HepG2 (cell line): ENCODE measurements at regions not wholly inside any gene's neighbourhood (a gene's known extent, or its start where the extent isn't known, plus 50 kb on each side); places are given as distances from the start of the nearest gene placed in this dataset.

Source experiments
- ATAC-seq: fragments of 200-7000 bp; cut with Tn5 transposase; 3 replicates; pipeline ENCODE4 v1.9.1; 2020; ENCODE audit warnings: mild to moderate bottlenecking, moderate library complexity
- BruUV-seq: library from RNA; stranded (reverse); fragments of 400-500 nt; replicated peaks from 2 replicates; lab custom pipeline; 2021; lab: Mats Ljungman, UMichigan
- CTCF ChIA-PET: fragments of 300-600 bp; formaldehyde crosslinking; extraction: SDS; loops from one replicate; lab custom pipeline; 2021; ENCODE audit warnings: low total read pairs, inconsistent platforms, low intra/inter-chr PET ratio; lab: Yijun Ruan, JAX
- POLR2A ChIA-PET: fragments of 350-600 bp; sonication (Branson Sonifier 250); formaldehyde crosslinking; loops from one replicate; lab custom pipeline; 2020; ENCODE audit warnings: antibody characterized with exemption, inconsistent platforms; lab: Yijun Ruan, JAX
- DNase-seq: peaks from one replicate; pipeline ENCODE4 v3.0.0-alpha.2; 2015; ENCODE audit warnings: low spot score
- FAIRE-seq: peaks from 3 replicates; lab custom pipeline; 2011; peaks lifted over from hg19 to GRCh38; lab: Jason Lieb, UNC
- H2AFZ ChIP-seq: one replicate; pipeline ENCODE4 v1.6.1; 2011; ENCODE audit warnings: low read length, inconsistent platforms
- H3K27ac ChIP-seq: fragments of 300-600 bp; 3 replicates; pipeline ENCODE4 v1.8.0; 2011; ENCODE audit warnings: mixed run types, mild to moderate bottlenecking, mixed read lengths, low read length, inconsistent platforms; ENCODE audit not compliant: insufficient read depth; ENCODE audit errors: extremely low read length
- H3K27me3 ChIP-seq, 2 experiments: fragments of 200-600 bp in 1 of 2; 2 replicates in 1 of 2; 3 replicates in 1 of 2; pipeline versions ENCODE4 v1.6.0 to v1.8.0; 2011; ENCODE audit warnings: low read length in 2 of 2, mild to moderate bottlenecking in 2 of 2, moderate library complexity in 2 of 2, inconsistent platforms in 1 of 2; ENCODE audit not compliant: insufficient read depth in 2 of 2, control insufficient read depth in 1 of 2
- H3K36me3 ChIP-seq, 2 experiments: fragments of 200-600 bp in 1 of 2; replicated peaks in 1 of 2; 2 replicates in 1 of 2; 3 replicates in 1 of 2; pipeline versions ENCODE4 v1.5.1 to v1.8.0; 2011; ENCODE audit warnings: low read length in 2 of 2, inconsistent platforms in 1 of 2; ENCODE audit not compliant: insufficient read depth in 2 of 2, control insufficient read depth in 1 of 2
- H3K4me1 ChIP-seq: 2 replicates; pipeline ENCODE4 v1.5.1; 2012; ENCODE audit warnings: low read length, inconsistent platforms; ENCODE audit not compliant: insufficient read depth
- H3K4me2 ChIP-seq: 2 replicates; pipeline ENCODE4 v1.6.0; 2011; ENCODE audit warnings: low read depth, low read length, inconsistent platforms
- H3K4me3 ChIP-seq, 3 experiments: fragments of 200-600 bp in 1 of 3; sonication (generic), shearing (Covaris generic) in 1 of 3; replicated peaks in 1 of 3; 2 replicates each; pipeline ENCODE4 v1.5.1; 2011 to 2016; ENCODE audit warnings: low read length in 3 of 3, inconsistent platforms in 2 of 3, low read depth in 2 of 3, mild to moderate bottlenecking in 2 of 3, control low read depth in 1 of 3, mixed read lengths in 1 of 3; ENCODE audit not compliant: insufficient read depth in 1 of 3
- H3K79me2 ChIP-seq: one replicate; pipeline ENCODE4 v1.6.1; 2011; ENCODE audit warnings: low read length, inconsistent platforms; ENCODE audit not compliant: insufficient read depth
- H3K9ac ChIP-seq: 2 replicates; pipeline ENCODE4 v1.6.0; 2011; ENCODE audit warnings: mild to moderate bottlenecking, low read depth, low read length, inconsistent platforms; ENCODE audit not compliant: insufficient read depth
- H3K9me3 ChIP-seq: 2 replicates; pipeline ENCODE4 v1.5.1; 2012; ENCODE audit warnings: mild to moderate bottlenecking, low read length
- H4K20me1 ChIP-seq: 2 replicates; pipeline ENCODE4 v1.6.0; 2011; ENCODE audit warnings: inconsistent platforms, mild to moderate bottlenecking, low read length, moderate library complexity; ENCODE audit not compliant: insufficient read depth
- AHR ChIP-seq: IDR thresholded peaks from 2 replicates; pipeline ENCODE4 v1.6.1; 2018; ENCODE audit warnings: missing genetic modification reagents, missing compliant biosample characterization
- ARHGAP35 ChIP-seq: sonication (generic); formaldehyde crosslinking; IDR thresholded peaks from 2 replicates; pipeline ENCODE4 v1.9.0; 2022; ENCODE audit warnings: mild to moderate bottlenecking, inconsistent platforms, moderate library complexity, missing genetic modification reagents, borderline replicate concordance
- GATA4 ChIP-seq: sonication (generic); IDR thresholded peaks from 2 replicates; pipeline ENCODE4 v1.6.1; 2016; ENCODE audit warnings: antibody characterized with exemption, low read depth, borderline replicate concordance
- GLI4 ChIP-seq: sonication (generic); formaldehyde crosslinking; IDR thresholded peaks from 2 replicates; pipeline ENCODE4 v1.5.1; 2020; ENCODE audit warnings: missing genetic modification reagents, mild to moderate bottlenecking, moderate library complexity, borderline replicate concordance
- NCOR1 ChIP-seq: fragments of 200-600 bp; sonication (generic); IDR thresholded peaks from 2 replicates; pipeline ENCODE4 v1.7.0; 2017; ENCODE audit warnings: antibody characterized with exemption, low read length, borderline replicate concordance
- ZBTB3 ChIP-seq: sonication (generic); formaldehyde crosslinking; IDR thresholded peaks from 2 replicates; pipeline ENCODE4 v1.4.0; 2020; ENCODE audit warnings: low read depth, mild to moderate bottlenecking, moderate library complexity, missing genetic modification reagents, borderline replicate concordance
- ZFP1 ChIP-seq: IDR thresholded peaks from 2 replicates; pipeline ENCODE4 v1.6.1; 2016
- ZNF10 ChIP-seq: sonication (generic); formaldehyde crosslinking; IDR thresholded peaks from 2 replicates; pipeline ENCODE4 v1.4.0; 2020; ENCODE audit warnings: mild to moderate bottlenecking, low read depth, missing genetic modification reagents, borderline replicate concordance
- ZNF24 ChIP-seq: fragments of 450-650 bp; IDR thresholded peaks from 2 replicates; pipeline ENCODE4 v1.6.1; 2017; ENCODE audit warnings: antibody characterized with exemption, mild to moderate bottlenecking
- ZNF546 ChIP-seq: sonication (generic); formaldehyde crosslinking; conservative IDR thresholded peaks from 2 replicates; pipeline ENCODE4 v1.8.1; 2023; ENCODE audit warnings: mild to moderate bottlenecking, missing genetic modification reagents
- ZNF629 ChIP-seq: sonication (generic); formaldehyde crosslinking; conservative IDR thresholded peaks from 2 replicates; pipeline ENCODE4 v1.5.0; 2020; ENCODE audit warnings: missing genetic modification reagents
- ZNF782 ChIP-seq: sonication (generic); formaldehyde crosslinking; IDR thresholded peaks from 2 replicates; pipeline ENCODE4 v1.4.0; 2020; ENCODE audit warnings: missing genetic modification reagents, mild to moderate bottlenecking, borderline replicate concordance
- ZNF878 ChIP-seq: sonication (generic); formaldehyde crosslinking; IDR thresholded peaks from 2 replicates; pipeline ENCODE4 v1.8.1; 2023; ENCODE audit warnings: mild to moderate bottlenecking, missing genetic modification reagents, moderate library complexity
- WGBS: methylation state at CpG from one replicate; pipeline ENCODE4 v1.1.6; 2017; ENCODE audit warnings: low lambda C conversion rate; 5-methylcytosine and 5-hydroxymethylcytosine counted together
- in situ Hi-C: cut with HindIII; loops from 2 replicates; pipeline ENCODE4 v1.10.0; 2017; ENCODE audit warnings: low pct_unique_long_range_greater_than_20kb; ENCODE audit not compliant: extremely low pct_ligation_motif_present
- intact Hi-C: fragments of 100-400 bp; cut with micrococcal nuclease; formaldehyde crosslinking; loops from one replicate; pipeline ENCODE4 v1.10.0; 2022; ENCODE audit not compliant: unreplicated experiment
- TF ChIP-seq, protein P1 (sequence below): sonication (generic); formaldehyde crosslinking; conservative IDR thresholded peaks from 2 replicates; pipeline ENCODE4 v1.8.0; 2022; ENCODE audit warnings: low read depth, missing genetic modification reagents

DNA sequence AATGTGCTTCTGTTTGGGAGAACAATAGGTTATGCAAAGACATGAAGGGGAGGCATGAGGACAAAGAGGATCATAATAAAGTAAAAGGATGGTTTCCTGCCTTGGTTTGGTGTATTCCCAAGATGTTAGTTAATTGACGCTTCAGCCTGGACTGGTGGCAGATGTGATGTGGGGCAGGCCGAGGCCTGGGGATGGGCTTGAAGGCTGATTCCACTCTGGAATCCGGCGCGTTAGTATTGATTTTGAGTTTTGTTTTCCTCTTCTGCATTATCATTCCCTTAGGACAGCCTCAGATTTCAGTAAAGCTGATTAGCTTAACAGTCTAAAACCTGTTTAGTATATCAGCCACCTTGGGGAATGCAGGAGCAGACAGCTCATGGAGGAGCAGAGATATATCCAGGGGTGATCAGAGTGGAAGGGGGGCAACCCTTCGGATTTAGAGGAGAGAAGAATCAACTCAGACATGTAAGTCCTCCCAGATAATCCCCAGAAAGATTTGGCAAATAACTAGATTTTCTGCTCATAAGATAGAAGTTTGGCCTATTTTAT lies 159.8 kb upstream of the MTPN start:
- H3K36me3 ChIP-seq, result no peaks in the 10 kb centered on the region
- no peaks in the 10 kb centered on the region for H3K79me2 ChIP-seq
- DNase-seq (no peak), ATAC-seq (no peak), FAIRE-seq (no peak)
- BruUV-seq, result no TSS peak
- no peak overlapping the region for H3K9ac ChIP-seq
- WGBS, result 10% methylated on average over 6 of the region's 6 CpGs
- no peak overlapping the region for H3K4me3 ChIP-seq
- H3K4me1 ChIP-seq, result no peaks in the 10 kb centered on the region
- no peaks in the 10 kb centered on the region; a peak in 1 of 5 replicates for H3K27me3 ChIP-seq
- ChIA-PET CTCF (no interaction called here), POLR2A (no interaction called here)
- H4K20me1 ChIP-seq, result no peaks in the 10 kb centered on the region
- TF ChIP-seq, protein P1, sequence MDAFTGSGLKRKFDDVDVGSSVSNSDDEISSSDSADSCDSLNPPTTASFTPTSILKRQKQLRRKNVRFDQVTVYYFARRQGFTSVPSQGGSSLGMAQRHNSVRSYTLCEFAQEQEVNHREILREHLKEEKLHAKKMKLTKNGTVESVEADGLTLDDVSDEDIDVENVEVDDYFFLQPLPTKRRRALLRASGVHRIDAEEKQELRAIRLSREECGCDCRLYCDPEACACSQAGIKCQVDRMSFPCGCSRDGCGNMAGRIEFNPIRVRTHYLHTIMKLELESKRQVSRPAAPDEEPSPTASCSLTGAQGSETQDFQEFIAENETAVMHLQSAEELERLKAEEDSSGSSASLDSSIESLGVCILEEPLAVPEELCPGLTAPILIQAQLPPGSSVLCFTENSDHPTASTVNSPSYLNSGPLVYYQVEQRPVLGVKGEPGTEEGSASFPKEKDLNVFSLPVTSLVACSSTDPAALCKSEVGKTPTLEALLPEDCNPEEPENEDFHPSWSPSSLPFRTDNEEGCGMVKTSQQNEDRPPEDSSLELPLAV (CRISPR knock-in tag), result no peak
- TF ChIP-seq ZNF782 (no peak), ZNF546 (CRISPR knock-in tag) (no peak), ZBTB3 (CRISPR knock-in tag) (no peak), AHR (CRISPR knock-in tag) (no peak), GLI4 (CRISPR knock-in tag) (no peak), ZNF10 (CRISPR knock-in tag) (no peak), GATA4 (no peak), ARHGAP35 (CRISPR knock-in tag) (no peak), NCOR1 (no peak), ZNF878 (CRISPR knock-in tag) (no peak), ZNF24 (no peak), ZNF629 (CRISPR knock-in tag) (no peak), ZFP1 (CRISPR knock-in tag) (no peak)
- TF ChIP-seq, all 625 proteins: peak for 0
- H3K4me2 ChIP-seq, result no peak overlapping the region
- intact Hi-C loops, result no loop called here
- H3K9me3 ChIP-seq, result no peaks in the 10 kb centered on the region
- no peak overlapping the region for H3K27ac ChIP-seq
- in situ Hi-C loops, result no loop called here
- H2AFZ ChIP-seq, result no peak overlapping the region
